ENCODE measurements at regions not wholly inside any gene's neighbourhood (a gene's known extent, or its start where the extent isn't known, plus 50 kb on each side); places are given as distances from the start of the nearest gene placed in this dataset.
A peak's percentile ranks its signal among the peaks of the same experiment; 100 is the strongest.

DNA sequence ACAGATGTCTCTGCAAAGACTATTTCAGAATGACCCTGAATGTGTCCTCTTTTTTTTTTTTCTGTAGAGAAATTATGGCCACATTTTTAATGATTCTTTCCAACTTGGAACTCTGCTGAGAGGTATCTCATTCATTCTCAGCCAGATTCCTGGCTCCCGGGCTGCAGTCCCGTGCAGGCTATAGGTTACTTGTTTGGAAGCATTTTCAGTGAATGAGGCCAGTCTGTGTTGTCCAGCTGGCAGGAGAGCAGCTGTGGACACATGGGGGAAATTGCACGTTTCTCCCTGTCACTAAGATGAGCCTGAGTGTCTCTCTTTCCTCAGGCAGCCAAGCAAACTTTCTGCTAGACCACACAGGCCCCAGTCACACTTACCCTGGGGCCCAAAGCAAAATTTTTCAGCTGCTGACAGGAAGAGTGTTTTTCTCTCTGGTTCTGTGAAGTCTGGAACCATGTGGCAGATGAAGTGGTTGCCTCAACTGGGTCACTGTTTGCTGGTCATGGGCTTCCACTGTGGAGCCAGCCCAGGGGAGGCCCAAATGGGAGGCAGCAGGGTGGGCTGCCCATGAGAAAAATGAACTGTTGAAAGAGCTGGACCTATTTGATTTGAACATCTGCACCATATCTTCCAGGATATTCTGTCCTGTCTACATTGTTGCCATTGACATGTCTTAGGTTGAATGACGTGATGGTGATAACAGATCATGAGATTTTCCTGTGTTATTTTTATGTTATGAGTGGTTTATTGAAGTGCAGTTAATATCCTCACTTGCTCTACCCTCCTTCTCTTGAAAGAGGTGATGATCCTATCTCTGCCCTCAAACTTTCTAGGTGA is 431.2 kb downstream of the LPIN1 start:
- DNase-seq, result no peak

DNA sequence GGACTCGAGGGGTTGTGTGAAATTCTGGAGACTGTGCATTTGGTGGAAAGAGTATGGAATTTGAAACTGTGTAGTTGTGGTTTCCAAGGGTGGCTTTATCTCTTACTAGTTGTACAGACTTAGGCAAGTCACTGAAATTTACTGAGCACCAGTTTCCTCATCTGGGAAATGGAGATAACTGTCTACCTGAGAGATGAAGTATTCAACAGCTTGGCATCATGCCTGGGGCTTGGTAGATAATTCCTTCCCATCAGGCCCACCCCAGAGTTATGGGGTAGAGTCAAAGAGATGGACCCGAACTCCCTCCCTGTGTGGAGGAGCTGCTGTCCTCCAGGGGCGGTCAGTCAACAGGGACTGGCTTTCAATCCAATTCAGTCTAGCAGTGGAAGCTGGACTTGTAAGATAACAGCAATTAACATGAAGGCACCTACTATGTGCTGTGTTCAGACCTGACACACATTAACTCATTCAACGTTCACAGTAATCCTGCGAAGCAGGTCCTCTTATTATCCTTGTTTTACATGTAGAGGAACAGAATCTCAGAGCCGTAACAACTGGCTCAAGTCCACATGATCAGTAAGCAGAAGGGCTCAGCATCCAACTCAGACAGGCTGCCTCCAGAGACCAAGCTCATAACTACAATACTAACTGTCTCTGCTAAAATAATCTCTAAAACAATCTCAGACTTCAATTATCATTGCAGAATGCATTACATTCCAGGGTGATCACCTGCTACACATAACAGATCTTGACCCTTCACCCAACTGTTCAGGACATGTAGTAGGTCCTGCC is 432.1 kb downstream of the LPIN1 start:
- no peak for DNase-seq

DNA sequence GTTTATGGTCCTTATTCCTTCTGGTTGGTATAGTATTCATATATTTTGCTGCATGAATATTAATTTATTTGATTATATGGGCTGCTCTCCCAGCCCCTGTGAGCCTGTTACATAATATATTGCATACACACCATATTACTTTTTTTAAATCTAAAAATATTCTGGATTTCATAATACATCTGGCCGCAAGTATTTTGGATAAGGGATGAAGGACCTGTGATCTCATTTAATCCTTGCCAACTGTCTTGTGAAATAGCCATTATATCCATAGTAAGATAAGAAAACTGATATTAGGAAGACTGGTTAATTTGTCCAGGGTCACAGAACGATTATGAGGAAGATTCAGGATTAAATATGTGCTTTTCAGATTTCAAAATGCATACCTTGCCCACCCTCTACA is 433.6 kb downstream of the LPIN1 start:
- DNase-seq, result no peak

DNA sequence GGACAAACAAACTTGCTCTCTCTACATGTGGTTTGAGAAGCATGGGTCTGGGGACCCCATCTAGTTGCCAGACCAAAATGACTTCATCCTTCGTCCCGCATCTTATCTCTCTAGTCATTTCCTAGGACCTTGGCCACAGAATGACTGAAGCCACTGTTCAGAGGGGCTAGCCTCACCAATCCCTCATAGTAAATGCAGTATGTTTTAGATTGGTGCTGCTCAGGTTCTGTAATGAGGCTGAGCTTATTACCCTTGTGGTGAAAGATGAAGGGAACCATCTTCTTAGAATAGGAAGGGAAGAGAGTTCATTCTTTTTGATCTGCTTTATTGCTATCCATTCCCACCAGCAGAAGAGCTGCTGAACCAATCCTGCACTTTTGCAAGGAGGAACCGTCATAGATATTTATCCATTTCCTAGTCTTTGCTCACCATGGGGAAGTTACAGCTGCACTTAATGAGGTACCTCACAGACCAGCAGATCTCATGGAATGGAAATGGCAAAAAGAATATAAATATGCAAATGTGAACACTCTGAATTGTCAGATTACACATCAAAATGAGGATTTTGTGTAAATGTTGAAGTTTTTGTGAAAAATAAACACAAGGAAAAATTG is 436.7 kb downstream of the LPIN1 start:
- no peak for DNase-seq

DNA sequence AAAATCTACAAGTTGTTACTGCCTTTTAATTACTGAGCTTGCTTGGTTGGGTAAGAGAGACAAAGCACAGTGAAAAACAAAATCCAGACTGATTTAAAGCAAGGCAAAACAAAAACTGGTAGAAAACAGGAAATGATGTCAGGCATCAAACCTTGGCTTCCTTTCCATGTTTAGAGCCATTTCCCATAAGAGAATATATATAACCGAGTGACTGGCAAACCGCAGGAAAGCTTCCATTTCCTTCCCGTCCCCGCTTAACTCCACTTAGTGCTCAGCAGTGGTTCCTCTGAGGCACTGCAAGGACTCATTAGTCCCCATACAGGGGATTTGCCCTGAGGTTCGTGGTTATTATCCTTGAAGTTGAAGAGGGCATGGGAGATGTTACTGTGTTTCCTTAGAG is 446.3 kb downstream of the LPIN1 start:
- no peak for DNase-seq

DNA sequence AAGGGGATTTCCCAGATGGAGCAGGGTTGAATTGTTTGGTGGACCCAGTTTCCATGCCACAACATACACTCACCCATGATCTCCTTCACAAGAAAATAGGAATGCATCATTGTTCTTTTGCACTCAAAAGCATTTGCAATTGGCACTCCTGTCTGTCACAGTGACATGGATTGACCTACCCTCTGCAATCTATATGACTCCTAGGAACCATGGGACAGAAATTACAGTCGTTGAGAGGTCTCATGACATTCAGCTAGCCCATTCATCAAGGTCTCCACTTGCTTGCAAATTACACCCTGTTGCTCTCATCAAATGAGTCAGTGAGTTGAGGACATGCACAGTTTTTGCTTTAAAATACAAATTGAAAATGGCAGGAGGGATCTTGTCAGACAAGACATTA is 448.5 kb downstream of the LPIN1 start:
- DNase-seq, result no peak

DNA sequence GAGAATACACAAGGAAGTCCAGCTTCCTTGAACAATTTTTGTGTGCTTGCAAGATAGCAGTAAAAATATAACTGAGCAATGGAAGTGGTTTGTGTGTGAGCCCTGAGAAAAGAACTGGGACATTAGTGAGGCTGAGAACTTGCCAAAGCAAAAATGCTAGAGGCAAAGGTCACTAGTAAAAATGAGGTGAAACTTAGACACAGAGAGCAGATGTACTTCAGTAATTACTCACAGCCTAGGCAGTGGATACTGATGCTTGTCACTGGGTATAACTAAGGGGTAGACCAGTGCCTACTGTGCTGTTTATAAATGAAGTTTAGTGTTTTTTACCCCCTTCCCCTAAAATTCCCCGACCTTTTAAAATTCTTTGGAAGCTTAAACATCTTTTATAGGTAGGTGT is 450.1 kb downstream of the LPIN1 start:
- DNase-seq, result no peak

DNA sequence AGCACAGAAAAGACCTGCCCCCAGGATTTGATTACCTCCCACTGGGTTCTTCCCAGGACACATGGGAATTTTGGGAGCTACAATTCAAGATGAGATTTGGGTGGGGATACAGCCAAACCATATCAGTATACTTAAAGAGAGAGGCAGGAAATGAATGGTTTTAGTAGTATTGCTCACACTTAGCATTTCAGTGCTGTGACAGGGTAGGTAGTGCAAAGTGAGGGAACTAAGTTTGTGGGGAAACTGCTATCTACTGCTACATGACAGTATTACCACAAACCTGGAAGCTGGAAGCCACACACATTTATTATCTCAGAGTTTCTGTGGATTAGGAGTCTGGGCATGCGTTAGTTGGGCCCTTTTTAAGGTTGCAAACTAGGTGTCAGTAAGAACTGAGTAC is 450.7 kb downstream of the LPIN1 start:
- DNase-seq, result no peak

DNA sequence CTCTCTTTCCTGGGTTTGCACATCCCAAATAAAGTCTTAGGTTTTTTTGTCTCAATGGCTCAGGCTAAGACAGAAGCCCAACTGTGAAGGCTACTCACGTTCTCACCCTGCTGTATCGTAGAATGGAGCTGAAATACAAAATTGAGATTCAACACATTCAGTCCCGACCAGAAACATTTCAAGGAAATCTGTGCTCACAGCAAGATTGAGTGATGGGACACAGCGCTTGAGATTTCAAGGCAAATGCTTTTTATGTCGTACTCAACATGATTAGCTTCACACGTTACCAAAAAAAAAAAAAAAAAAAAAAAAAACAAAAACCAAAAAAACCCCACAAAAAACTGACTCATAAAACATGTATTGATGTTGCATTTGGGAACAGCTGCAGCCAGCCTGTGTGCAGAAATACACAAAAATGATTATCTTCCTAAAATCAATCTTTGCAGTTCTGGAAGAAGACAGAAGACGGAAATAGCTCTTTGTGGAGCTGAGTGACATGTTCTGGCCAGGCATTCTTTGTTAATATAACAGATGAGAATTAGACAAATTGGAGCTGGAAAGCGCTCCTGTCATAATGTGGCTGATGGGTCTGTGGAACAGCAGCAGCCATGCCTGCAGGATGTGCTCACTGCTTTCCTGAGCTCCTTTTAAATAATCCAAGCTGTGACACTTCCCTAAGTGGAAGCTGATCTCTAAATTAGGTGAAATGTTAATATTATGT is 453.2 kb downstream of the LPIN1 start:
- DNase-seq, result no peak

DNA sequence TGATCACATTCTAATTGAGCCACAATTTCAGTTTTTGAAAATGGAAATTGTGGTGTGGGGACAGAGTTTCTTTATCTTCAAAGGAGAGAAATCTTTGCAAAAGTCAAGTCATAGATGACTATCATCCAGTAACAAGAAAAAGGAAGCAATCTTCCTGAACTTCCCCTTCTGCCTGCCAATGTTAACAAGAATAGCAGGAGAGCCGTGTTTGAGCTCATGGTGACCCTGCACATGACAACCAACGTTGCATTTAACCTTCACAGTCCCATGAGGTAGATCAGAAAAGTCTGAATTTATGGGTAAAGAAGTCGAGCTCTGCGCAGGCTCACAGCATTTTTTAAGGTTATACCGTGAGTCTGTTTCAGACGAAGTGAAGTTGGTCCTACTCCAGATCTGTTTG is 454.9 kb downstream of the LPIN1 start:
- DNase-seq, result no peak

DNA sequence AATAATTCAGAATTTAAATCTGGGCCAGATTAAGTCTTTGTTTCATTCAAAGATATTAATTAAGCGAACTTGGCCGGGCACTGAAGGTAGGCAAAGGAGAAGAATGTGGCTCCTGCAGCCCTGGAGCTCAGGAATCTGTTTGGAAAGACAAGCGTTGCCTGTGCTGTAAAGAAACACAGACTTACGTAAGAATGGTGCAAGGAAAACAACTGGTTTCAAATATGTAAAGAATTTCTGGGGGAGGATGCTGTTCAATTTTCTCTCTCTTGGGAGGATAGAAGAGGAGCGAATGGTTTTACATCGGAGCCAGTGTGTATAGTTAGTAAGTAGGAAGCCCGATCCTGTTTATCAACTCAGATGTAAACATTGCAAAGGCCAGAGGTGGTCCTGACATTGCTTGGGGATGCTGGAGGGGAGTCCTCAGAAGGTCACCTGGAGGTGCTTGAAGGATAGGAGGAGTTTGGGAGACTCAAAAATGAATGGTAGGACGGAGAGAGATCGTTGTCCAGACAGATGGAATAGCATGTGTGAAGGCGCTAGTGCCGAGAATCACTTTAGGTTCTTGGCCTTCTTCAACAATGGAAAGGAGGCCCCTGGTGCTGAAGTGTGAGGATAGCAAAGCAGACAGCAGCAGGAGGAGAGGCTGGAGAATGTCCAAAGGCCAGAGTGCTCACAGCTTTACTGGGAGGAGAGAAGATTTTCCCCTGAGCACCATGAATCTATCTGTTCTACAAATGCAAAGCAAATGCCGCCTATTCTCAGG is 456.1 kb downstream of the LPIN1 start:
- DNase-seq, result no peak

DNA sequence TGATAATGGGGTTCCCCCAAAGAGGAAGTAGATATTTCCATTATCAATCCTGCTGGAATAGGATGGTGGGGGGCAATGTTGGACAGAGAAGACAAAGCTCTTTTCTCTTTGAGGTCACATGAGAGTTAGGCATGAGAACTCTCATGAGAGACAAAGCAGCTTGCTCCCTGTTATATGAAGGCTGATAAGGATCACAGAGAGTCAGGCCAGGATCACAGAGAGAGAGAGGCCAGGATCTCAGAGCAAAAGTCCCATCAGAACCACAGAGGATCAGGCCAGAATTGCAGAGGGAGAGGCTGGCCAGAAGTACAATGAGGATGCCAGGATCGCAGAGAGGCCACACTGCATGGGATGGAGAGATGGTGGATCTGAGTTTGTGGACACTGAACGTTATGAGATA is 457.1 kb downstream of the LPIN1 start:
- DNase-seq, result no peak

DNA sequence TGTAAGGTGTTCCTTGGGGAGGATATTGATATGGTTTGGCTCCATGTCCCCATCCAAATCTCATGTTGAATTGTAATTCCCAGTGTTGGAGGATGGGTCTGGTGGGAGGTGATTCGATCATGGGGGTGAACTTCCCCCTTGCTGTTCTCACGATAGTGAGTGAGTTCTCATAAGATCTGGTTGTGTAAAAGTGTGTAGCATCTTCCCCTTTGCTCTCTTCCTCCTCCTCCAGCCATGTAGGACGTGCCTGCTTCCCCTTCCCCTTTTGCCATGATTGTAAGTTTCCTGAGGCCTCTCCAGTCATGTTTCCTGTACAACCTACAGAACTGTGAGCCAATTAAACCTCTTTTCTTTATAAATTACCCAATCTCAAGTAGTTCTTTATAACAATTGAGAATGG is 458.7 kb downstream of the LPIN1 start:
- DNase-seq, result no peak

DNA sequence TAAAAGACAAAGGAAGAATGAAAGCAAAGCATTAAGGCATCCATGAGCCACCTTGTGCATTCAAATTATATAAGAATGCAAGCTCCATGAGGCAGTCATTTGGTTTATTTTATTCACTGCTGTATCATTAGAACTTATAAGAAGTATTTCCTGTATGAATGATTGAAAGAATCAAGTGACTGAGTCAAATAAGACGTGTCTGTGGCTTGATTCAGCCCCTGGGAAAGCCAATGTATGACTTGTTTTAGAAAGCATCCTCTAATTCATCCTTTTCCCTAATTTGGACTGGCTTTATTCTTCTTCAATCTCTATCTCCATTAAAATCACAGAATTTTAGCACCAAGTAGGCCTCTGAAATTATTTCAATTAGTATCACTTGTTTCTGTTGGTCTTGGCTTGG is 461.1 kb downstream of the LPIN1 start:
- DNase-seq, result no peak

DNA sequence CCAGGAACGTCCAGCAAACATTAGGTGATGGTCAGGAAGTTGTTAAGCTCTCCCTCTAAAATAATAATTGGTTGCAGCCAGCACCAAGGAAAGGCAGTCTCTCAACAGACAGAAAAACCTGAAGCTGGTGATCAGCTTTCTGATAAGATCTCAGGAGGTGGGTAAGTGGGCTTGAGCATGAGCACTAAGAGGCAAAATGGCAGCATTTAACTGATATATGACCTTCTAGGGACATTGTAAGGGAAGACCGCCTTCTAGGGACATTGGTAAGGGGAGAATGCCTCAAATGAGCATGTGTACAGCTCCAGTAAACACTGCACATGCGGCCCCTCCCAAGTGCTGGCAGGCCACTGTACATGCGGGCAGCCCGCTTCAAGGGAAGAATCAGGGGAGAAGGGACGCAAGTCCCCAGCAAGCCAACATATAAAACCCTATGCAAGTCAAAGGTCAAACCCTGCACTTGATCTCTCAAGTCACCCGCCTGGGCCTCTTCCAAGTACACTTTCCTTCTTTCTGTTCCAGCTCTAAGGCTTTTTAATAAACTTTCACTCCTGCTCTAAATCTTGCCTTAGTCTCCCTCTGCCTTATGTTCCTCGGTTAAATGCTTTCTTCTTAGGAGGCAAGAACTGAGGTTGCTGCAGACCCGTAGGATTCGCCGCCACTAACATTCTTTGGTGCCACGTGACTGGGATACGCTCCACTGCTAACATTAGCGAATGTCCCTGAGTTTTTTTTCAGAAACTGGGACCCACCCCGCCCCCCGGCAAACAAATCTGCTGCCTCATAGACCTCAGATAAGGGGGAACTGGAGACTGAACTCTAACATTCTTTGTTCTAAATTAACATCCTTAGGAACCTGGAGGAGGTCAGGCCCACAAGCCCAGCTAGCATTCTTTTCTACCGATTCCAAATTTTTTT is 463.8 kb downstream of the LPIN1 start:
- no peak for DNase-seq

DNA sequence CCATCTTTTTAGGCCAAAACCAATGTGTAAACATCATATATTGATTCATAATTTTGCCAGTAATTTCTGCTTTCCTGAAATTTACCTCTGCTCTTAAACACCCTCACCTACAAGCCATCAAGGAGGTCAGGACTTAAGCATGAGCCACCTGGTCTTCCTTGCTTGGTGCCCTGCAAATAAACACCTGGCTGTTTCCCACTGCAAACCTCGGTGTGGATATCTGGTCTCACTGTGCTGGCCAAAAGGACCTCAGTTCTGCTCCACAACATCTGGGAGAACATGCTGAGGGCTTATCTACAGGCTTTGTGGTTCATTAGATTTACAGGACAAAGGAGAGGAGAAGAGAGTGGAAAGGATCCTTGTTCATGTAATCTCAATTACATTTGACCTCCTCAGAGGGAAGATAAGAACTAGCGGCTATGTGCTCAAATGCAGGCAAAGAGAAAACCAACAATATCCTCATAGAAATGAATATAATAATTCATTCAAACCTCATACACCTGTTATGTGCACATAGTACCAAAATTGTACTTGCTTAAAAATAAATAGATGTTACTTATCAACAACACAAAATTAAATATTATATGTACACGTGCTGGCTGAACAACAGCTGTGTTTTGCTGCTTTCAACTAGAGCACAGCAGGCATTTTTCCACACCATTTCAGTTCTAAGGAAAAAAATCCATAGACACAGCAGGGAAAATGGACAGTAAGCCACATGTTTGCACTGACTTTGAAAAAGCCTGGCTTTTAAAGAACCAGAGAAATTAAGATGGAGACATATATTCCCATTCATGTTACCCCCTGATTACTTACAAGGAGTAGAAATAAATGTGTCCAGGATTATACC is 465.1 kb downstream of the LPIN1 start:
- peak; percentile 98 for DNase-seq

DNA sequence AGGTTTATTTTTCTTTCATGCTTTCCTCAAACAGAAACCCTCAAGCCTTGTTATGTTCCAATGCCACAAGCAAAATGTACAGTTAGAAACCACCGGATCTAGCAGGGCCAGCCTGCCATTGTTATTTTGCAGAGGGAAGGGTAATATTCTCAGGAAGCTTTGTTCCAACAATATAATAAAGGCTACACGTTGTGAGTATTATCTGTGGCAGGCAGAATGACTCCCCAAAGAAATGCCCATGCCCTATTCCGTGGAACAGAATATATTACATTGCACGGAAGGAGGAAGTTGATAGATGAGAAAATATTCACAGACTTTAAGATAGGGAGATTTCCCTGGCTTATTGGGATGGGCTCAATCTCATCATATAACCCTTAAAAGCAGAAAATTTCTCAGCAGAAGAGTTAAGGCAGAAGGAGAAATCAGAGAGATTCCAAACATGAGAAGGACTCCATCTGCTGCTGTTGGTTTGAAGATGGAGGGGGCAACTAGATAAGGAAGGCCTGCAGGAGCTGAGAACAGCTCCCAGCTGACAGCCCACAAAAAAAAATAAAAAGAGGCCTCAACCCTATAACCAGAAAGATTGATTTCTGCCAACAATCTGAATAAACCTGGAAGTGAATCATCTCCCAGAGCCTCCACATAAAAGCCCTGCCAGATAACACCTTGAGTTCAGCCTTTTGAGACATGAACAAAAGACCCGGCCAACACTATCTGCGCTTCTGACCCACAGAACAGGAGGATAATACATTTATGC is 466.6 kb downstream of the LPIN1 start:
- no peak for DNase-seq

DNA sequence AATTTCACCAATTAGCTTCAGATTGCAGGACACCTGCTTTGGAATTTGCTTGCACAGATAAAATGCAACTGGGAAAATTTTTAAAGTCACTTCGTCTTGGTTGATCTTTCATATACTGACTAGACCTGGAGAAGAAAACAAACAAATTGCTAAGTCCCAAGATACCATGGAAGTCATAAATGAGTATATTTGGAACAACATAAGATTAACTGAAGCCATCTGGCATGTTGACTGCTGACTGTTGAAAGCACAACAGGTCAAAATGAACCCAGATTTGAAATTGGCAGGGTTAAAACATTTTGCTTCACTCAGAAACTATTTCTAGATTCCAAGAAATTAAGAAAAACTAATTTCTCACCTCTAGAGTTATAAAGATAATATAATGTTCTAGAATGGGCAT is 470.7 kb downstream of the LPIN1 start:
- DNase-seq, result no peak

DNA sequence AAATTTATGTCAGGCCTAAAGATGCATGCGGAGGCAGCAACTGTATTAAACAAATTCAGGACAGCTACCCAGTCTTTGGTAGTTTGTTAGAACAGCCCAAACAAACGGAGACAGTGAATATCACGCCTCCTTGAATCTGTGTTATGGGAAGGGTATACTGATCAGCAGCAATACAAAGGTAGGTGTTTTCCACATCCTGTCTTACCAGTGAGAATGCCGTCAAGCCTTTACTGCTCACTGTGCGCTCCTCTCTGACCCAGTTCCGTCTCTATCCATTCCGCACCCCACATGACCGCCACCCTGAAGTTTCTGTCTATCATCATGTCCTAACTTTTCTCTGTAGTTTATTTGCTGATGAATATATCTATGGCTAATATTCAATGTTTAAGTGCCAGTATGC is 473.3 kb downstream of the LPIN1 start:
- no peak for DNase-seq

DNA sequence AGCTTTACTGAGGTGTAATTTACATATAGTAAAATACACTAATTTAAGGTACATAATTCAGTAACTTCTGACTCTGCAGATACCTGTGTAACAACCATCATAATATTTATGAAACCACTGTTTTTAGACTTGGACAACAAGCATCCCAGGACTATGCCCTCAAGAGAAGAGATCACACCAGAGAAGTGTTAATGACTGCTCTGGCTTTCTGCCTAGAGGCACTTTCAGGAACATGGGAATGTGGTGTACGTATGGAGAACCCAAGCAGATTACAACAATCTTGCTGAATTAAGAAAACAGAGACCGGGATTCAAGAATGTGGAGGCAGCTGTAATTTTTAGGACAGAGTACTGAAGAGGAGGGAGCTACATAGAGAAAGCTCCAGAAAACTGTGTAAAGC is 475.2 kb downstream of the LPIN1 start:
- no peak for DNase-seq

Data from NCI-H187 treated with DMSO at 0.1 percent for 48 hours (cell line).